Activated CD4-positive, alpha-beta memory T cell treated with anti-CD3 and anti-CD28 coated beads, Interleukin-2, amount 10 ng/mL, durations not matched to agents 7 days and 5 days (primary cell): ENCODE measurements at regions not wholly inside any gene's neighbourhood (a gene's known extent, or its start where the extent isn't known, plus 50 kb on each side); places are given as distances from the start of the nearest gene placed in this dataset.

Source experiments
- CTCF ChIA-PET: fragments of 350-600 bp; sonication (Branson Sonifier 250); formaldehyde crosslinking; loops from one replicate; lab custom pipeline; 2021; ENCODE audit warnings: antibody characterized with exemption, inconsistent platforms; lab: Charles Lee
- POLR2A ChIA-PET: fragments of 350-600 bp; sonication (Branson Sonifier 250); formaldehyde crosslinking; loops from one replicate; lab custom pipeline; 2021; ENCODE audit warnings: antibody characterized with exemption; lab: Charles Lee
- DNase-seq: peaks from one replicate; pipeline ENCODE4 v3.0.0-alpha.2; 2020
- H3K27ac Mint-ChIP-seq: one replicate; pipeline ENCODE4 v1.8.0; 2021; ENCODE audit warnings: mild to moderate bottlenecking, mixed read lengths
- H3K27me3 Mint-ChIP-seq: one replicate; pipeline ENCODE4 v1.8.0; 2021; ENCODE audit warnings: mixed read lengths
- H3K36me3 Mint-ChIP-seq: one replicate; pipeline ENCODE4 v1.8.0; 2021; ENCODE audit warnings: low read depth, mixed read lengths
- H3K4me1 Mint-ChIP-seq: one replicate; pipeline ENCODE4 v1.8.0; 2021; ENCODE audit warnings: mixed read lengths
- H3K4me3 Mint-ChIP-seq: one replicate; pipeline ENCODE4 v1.8.0; 2021; ENCODE audit warnings: mild to moderate bottlenecking, mixed read lengths
- H3K9me3 Mint-ChIP-seq: one replicate; pipeline ENCODE4 v1.8.0; 2021; ENCODE audit warnings: mixed read lengths

GRCh38 chr9:90303655-90304054 lies 339.0 kb downstream of the DIRAS2 start:
- no peak for DNase-seq
- no peaks in the 10 kb centered on the region for H3K4me1 Mint-ChIP-seq
- POLR2A ChIA-PET, result no interaction called here
- H3K27me3 Mint-ChIP-seq, result peaks cover 27% of the 10 kb centered on the region
- no peak overlapping the region for H3K4me3 Mint-ChIP-seq
- H3K27ac Mint-ChIP-seq, result no peak overlapping the region
- H3K9me3 Mint-ChIP-seq, result no peaks in the 10 kb centered on the region
- CTCF ChIA-PET, result no interaction called here
- no peaks in the 10 kb centered on the region for H3K36me3 Mint-ChIP-seq

- no peaks in the 10 kb centered on the region for H3K36me3 Mint-ChIP-seq
- no peak for DNase-seq
- H3K27me3 Mint-ChIP-seq, result peaks cover 18% of the 10 kb centered on the region
- H3K27ac Mint-ChIP-seq, result no peak overlapping the region
- ChIA-PET CTCF (no interaction called here), POLR2A (no interaction called here)
- no peaks in the 10 kb centered on the region for H3K4me1 Mint-ChIP-seq
- H3K4me3 Mint-ChIP-seq, result no peak overlapping the region
- H3K9me3 Mint-ChIP-seq, result no peaks in the 10 kb centered on the region
Measured at GRCh38 chr9:90306158-90306557, 336.5 kb downstream of the DIRAS2 start.

- no peak for DNase-seq
- Mint-ChIP-seq H3K27me3 (peaks cover 14% of the 10 kb centered on the region), H3K36me3 (no peaks in the 10 kb centered on the region), H3K4me3 (no peak overlapping the region), H3K27ac (no peak overlapping the region), H3K9me3 (no peaks in the 10 kb centered on the region), H3K4me1 (no peaks in the 10 kb centered on the region)
- ChIA-PET CTCF (no interaction called here), POLR2A (no interaction called here)
Measured at GRCh38 chr9:90307167-90307833, 335.3 kb downstream of the DIRAS2 start.

GRCh38 chr9:90307891-90308290 lies 334.7 kb downstream of the DIRAS2 start:
- Mint-ChIP-seq H3K4me3 (no peak overlapping the region), H3K27ac (no peak overlapping the region), H3K27me3 (peaks cover 14% of the 10 kb centered on the region), H3K36me3 (no peaks in the 10 kb centered on the region), H3K9me3 (no peaks in the 10 kb centered on the region), H3K4me1 (no peaks in the 10 kb centered on the region)
- ChIA-PET CTCF (no interaction called here), POLR2A (no interaction called here)
- no peak for DNase-seq

- Mint-ChIP-seq H3K36me3 (no peaks in the 10 kb centered on the region), H3K27ac (no peak overlapping the region), H3K4me1 (no peaks in the 10 kb centered on the region), H3K27me3 (peaks cover 8% of the 10 kb centered on the region), H3K4me3 (no peak overlapping the region), H3K9me3 (no peaks in the 10 kb centered on the region)
- CTCF ChIA-PET, result no interaction called here
- POLR2A ChIA-PET, result no interaction called here
- no peak for DNase-seq
Measured at GRCh38 chr9:90308691-90309090, 333.9 kb downstream of the DIRAS2 start.

DNA sequence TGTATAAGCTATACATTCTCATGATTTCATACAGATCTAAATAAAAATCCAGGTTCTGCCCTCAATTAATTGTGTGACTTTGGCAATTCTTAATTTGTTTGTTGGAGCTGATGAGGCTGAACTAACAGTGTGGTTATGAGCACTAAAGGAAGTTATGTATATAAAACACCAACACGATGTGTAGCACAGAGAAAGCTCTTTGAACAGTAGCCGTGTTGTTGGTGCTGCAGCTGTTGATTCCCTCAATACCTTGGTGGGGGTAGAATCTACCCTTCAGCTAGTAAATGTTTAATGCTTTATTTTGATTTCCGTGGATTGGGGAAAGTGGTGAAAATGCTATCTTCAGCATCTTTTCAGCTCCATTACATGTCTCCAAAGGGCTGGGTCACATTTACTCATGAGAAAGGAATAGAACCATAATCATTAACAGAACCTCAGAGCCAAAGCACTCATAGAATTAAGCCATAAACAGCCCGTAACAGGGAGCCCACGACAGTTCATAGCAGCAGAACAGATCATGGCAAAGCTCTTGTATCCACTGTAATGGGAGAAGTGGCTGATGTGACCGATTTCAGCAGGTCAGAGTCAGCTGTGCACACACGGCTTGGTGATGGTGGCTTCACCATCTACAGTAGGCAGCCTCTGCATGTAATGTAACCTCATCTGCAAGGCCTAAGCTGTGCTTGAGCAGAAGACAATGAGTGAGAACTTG lies 332.7 kb downstream of the DIRAS2 start:
- no peak overlapping the region for H3K4me3 Mint-ChIP-seq
- no peaks in the 10 kb centered on the region for H3K9me3 Mint-ChIP-seq
- no peak overlapping the region for H3K27ac Mint-ChIP-seq
- no peaks in the 10 kb centered on the region for H3K4me1 Mint-ChIP-seq
- POLR2A ChIA-PET, result no interaction called here
- DNase-seq, result no peak
- CTCF ChIA-PET, result interaction anchor here (0.9 kb wide), 1 partner anchor 8 kb away, joined by 4 read pairs; no protein-coding TSS in a partner anchor
- no peaks in the 10 kb centered on the region for H3K36me3 Mint-ChIP-seq
- peaks cover 3% of the 10 kb centered on the region for H3K27me3 Mint-ChIP-seq

DNA sequence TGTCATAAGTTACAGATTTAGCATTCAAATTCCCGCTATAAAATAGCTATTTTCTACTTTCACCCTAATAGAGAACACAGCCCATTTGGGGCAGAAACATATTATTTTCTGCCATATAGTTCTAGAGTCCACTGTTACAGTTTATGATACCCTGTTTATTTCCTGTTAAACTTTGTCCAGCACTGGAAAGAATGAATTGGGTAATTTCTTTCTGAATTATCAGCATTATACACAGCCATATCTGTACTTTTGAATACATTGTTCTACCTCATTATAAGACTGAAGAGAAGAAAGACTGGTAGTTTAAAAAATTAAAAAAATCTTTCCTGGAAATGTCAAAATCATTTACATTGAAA lies 332.1 kb downstream of the DIRAS2 start:
- Mint-ChIP-seq H3K4me3 (no peak overlapping the region), H3K4me1 (no peaks in the 10 kb centered on the region), H3K36me3 (no peaks in the 10 kb centered on the region), H3K27me3 (peaks cover 2% of the 10 kb centered on the region), H3K9me3 (no peaks in the 10 kb centered on the region), H3K27ac (no peak overlapping the region)
- CTCF ChIA-PET, result no interaction called here
- POLR2A ChIA-PET, result no interaction called here
- no peak for DNase-seq

DNA sequence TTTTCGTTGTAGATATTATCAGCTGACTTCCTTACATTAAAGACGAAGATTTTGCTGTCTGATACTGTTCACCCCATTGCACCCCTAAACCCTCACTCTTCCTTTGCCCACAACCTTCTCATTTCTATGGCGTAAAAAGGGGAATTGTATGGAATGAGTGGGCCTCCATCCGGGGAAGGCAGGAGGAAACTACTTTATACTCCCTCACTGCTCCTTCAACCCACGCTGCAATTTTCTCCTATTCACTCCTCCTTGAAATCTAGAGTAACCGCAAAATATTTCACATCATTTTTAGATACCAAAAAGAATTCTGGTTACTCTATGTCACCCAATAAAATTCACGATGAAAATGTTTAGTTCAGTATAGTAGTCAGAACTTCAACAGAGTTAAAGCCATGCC lies 330.8 kb downstream of the DIRAS2 start:
- no peaks in the 10 kb centered on the region for H3K9me3 Mint-ChIP-seq
- no peaks in the 10 kb centered on the region for H3K36me3 Mint-ChIP-seq
- no peaks in the 10 kb centered on the region for H3K4me1 Mint-ChIP-seq
- peaks cover 2% of the 10 kb centered on the region for H3K27me3 Mint-ChIP-seq
- no peak for DNase-seq
- H3K27ac Mint-ChIP-seq, result no peak overlapping the region
- POLR2A ChIA-PET, result no interaction called here
- H3K4me3 Mint-ChIP-seq, result no peak overlapping the region
- CTCF ChIA-PET, result interaction anchor here (0.6 to 1.0 kb wide), 2 partner anchors 396 to 413 kb away, joined by 3 to 4 read pairs; no protein-coding TSS in a partner anchor

GRCh38 chr9:90322296-90322695 lies 320.3 kb downstream of the DIRAS2 start:
- no peak overlapping the region for H3K27ac Mint-ChIP-seq
- ChIA-PET CTCF (no interaction called here), POLR2A (no interaction called here)
- H3K4me1 Mint-ChIP-seq, result no peaks in the 10 kb centered on the region
- no peak overlapping the region for H3K4me3 Mint-ChIP-seq
- H3K9me3 Mint-ChIP-seq, result no peaks in the 10 kb centered on the region
- DNase-seq, result no peak
- no peaks in the 10 kb centered on the region for H3K36me3 Mint-ChIP-seq
- peaks cover 14% of the 10 kb centered on the region for H3K27me3 Mint-ChIP-seq

GRCh38 chr9:90325913-90326653 lies 316.5 kb downstream of the DIRAS2 start:
- Mint-ChIP-seq H3K9me3 (no peaks in the 10 kb centered on the region), H3K27ac (no peak overlapping the region), H3K36me3 (no peaks in the 10 kb centered on the region), H3K4me1 (no peaks in the 10 kb centered on the region), H3K27me3 (peaks cover 17% of the 10 kb centered on the region), H3K4me3 (no peak overlapping the region)
- no peak for DNase-seq
- CTCF ChIA-PET, result interaction anchor here (1.4 kb wide), 1 partner anchor 8 kb away, joined by 3 read pairs; no protein-coding TSS in a partner anchor
- POLR2A ChIA-PET, result no interaction called here

DNA sequence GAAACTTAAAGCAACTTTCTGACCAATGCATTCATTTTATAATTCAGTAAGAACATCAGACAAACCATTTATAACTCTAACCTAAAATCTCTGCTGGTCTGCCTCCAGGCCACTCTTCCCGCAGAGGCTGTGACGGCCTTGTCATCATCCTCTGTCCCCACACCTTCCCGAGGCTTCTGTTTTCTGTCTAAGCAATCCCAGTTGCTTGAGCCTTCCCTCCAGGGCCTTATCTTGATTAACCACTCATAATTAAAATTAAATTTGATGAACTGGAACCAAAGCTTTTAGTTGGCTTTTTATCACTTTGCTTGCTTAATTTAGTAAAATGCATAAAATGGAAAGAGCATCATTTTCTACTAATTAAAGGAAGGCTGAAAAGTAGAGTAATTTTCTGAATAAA lies 312.4 kb downstream of the DIRAS2 start:
- POLR2A ChIA-PET, result no interaction called here
- no peak overlapping the region for H3K27ac Mint-ChIP-seq
- no peak for DNase-seq
- CTCF ChIA-PET, result no interaction called here
- H3K27me3 Mint-ChIP-seq, result peaks cover 27% of the 10 kb centered on the region
- no peaks in the 10 kb centered on the region for H3K36me3 Mint-ChIP-seq
- no peak overlapping the region for H3K4me3 Mint-ChIP-seq
- H3K9me3 Mint-ChIP-seq, result no peaks in the 10 kb centered on the region
- H3K4me1 Mint-ChIP-seq, result no peaks in the 10 kb centered on the region

- no peak for DNase-seq
- ChIA-PET POLR2A (no interaction called here), CTCF (no interaction called here)
- H3K4me1 Mint-ChIP-seq, result no peaks in the 10 kb centered on the region
- H3K9me3 Mint-ChIP-seq, result no peaks in the 10 kb centered on the region
- H3K36me3 Mint-ChIP-seq, result no peaks in the 10 kb centered on the region
- H3K4me3 Mint-ChIP-seq, result no peak overlapping the region
- H3K27ac Mint-ChIP-seq, result no peak overlapping the region
- peaks cover 31% of the 10 kb centered on the region for H3K27me3 Mint-ChIP-seq
Measured at GRCh38 chr9:90331826-90332575, 310.6 kb downstream of the DIRAS2 start.

DNA sequence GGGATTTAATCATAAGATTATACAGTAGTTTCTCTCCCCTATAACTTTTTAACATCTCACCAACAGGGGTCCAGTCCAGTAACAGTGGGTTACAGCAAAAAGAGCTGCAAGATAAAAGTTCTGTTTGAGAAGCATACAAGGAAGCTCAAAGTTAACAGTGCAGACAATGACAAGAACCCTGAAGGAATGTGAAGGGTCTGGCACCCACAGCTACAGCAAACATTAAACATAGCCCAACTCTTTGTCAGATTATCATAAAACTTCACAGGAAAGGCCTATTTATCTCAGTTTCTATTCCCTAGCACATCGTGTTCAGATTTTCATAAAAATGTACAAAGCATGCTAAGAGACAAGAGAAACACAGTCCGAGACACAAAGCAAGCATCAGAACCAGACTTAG lies 309.4 kb downstream of the DIRAS2 start:
- H3K4me3 Mint-ChIP-seq, result no peak overlapping the region
- no peaks in the 10 kb centered on the region for H3K9me3 Mint-ChIP-seq
- no peaks in the 10 kb centered on the region for H3K36me3 Mint-ChIP-seq
- ChIA-PET CTCF (no interaction called here), POLR2A (no interaction called here)
- no peak overlapping the region for H3K27ac Mint-ChIP-seq
- no peaks in the 10 kb centered on the region for H3K4me1 Mint-ChIP-seq
- no peak for DNase-seq
- H3K27me3 Mint-ChIP-seq, result peaks cover 35% of the 10 kb centered on the region
